GM20000 (cell line): ENCODE measurements at regions not wholly inside any gene's neighbourhood (a gene's known extent, or its start where the extent isn't known, plus 50 kb on each side); places are given as distances from the start of the nearest gene placed in this dataset.

Experiments used
- DNase-seq: peaks from one replicate; pipeline ENCODE4 v3.0.0; 2012; ENCODE audit warnings: low spot score
- CTCF ChIP-seq: IDR thresholded peaks from 2 replicates; pipeline ENCODE4 v1.5.1; 2012; ENCODE audit warnings: mild to moderate bottlenecking, control low read depth; ENCODE audit errors: extremely low read depth, missing control alignments

GRCh38 chr4:179415037-179415846, 1973.0 kb upstream of the AGA start:
- DNase-seq: no peak
- no peak for TF ChIP-seq CTCF

- DNase-seq: no peak
- no peak for TF ChIP-seq CTCF
These were observed 1973.6 kb upstream of the AGA start for GRCh38 chr4:179415847-179416223.

GRCh38 chr4:179417357-179417756, 1975.1 kb upstream of the AGA start:
- TF ChIP-seq CTCF: no peak
- no peak for DNase-seq

GRCh38 chr4:179437962-179438361, 1995.7 kb upstream of the AGA start:
- DNase-seq: no peak
- TF ChIP-seq CTCF: no peak

GRCh38 chr4:179441596-179441995, 1999.4 kb upstream of the AGA start:
- no peak for TF ChIP-seq CTCF

GRCh38 chr4:179447308-179447707, 2005.1 kb upstream of the AGA start:
- no peak for TF ChIP-seq CTCF
- no peak for DNase-seq

More at GRCh38 chr4:179441596-179441995, 1999.4 kb upstream of the AGA start:
- no peak for DNase-seq

- DNase-seq: no peak
- TF ChIP-seq CTCF: no peak
These were observed 2023.0 kb upstream of the AGA start for GRCh38 chr4:179465131-179465797.
